ENCODE measurements at regions not wholly inside any gene's neighbourhood (a gene's known extent, or its start where the extent isn't known, plus 50 kb on each side); places are given as distances from the start of the nearest gene placed in this dataset.
"Not testable (repeated sequence)": the region's sequence is repeated elsewhere in the genome, so short reads cannot be mapped to it uniquely, and the experiment has no call there.

DNA sequence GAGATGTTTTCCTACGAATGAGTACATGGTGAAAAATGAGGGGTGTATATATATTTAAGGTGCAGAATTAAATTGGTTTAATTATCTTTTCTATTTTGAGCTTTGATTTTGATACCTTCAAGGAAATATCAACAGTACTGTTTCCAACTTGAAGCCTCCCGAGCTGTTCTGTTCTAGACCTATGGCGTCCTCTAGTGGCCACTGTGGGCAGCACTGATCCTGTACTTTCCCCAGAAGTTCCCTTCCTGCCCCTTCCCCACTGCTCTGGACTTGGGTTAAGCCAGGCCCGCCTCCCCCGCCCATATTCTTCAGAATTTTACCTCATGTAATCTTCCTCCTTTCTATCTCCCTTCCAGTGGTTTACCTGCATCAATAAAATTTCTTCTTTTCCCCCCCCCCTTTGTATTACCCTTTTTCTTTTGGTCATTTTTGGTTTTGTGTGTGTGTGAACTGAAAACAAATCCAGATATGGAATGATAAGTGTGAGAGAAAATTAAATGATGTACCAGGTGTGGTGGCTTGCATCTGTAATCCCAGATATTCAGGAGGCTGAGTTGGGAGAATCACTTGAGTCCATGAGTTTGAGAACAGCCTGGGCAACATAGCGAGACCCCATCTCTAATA is 1643.5 kb downstream of the TP53TG3F start:
- DNase-seq: peak; percentile 41

- DNase-seq: not testable (repeated sequence)
These were observed 1652.4 kb downstream of the TP53TG3F start for GRCh38 chr16:35111772-35112171.

- DNase-seq: no peak
These were observed 1672.0 kb downstream of the TP53TG3F start for GRCh38 chr16:35131429-35131828.

DNA sequence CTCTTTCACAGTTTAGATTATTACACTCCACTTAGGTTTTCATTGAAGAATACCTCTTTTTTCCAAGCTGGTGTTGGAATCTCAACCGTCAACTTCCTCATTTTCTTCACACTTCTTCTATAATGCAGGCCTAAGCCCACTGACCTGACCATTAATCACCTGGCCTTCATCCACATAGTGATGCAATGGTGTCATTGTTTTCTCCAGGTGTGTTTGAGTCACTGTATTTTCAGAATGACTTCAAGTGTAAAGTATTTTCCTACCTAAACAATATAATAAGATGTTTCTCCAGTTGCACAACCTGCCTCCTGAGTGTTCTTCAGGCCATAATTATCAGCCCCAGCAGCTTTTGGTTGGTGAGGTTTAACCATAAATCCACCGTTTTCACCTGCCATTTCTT is 1675.1 kb downstream of the TP53TG3F start:
- no peak for DNase-seq

DNA sequence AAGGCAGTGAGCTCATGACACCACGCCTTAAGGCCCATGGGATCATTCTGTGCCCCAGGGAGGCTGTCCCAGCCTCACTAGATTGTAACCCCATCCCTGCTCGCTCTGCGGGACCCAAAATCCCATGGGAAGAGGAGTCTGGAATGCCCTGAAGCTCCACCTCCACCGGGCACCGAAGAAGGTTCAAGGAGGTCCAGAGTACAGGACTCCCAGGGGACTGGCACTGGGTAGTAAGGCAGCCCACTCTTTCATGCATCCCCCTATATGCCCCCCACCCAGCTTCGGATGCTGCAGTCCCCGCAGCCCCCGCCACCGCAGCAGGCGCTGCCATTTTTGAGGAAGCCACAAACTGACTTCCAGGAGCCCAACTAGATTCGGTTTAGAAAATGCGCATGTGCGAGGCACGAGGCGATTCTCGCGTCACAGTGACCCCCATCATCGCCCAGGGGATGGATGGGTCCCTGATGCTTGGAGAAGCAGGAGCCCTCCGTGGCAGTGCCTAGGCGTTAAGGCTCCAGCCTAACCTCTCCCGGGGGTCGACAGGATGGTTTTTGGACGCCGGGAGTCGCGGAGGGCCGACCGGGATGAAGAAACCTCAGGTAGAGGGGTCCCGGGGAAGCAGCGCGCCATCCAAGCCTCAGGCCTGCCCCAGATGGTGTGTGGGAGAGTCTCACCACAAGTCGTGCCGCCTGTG is 1681.0 kb downstream of the TP53TG3F start:
- DNase-seq: no peak

- no peak for DNase-seq
These were observed 1681.9 kb downstream of the TP53TG3F start for GRCh38 chr16:35141303-35141702.

- DNase-seq: no peak
These were observed 1682.9 kb downstream of the TP53TG3F start for GRCh38 chr16:35142147-35142808.

- no peak for DNase-seq
These were observed 1683.4 kb downstream of the TP53TG3F start for GRCh38 chr16:35142809-35143192.

DNA sequence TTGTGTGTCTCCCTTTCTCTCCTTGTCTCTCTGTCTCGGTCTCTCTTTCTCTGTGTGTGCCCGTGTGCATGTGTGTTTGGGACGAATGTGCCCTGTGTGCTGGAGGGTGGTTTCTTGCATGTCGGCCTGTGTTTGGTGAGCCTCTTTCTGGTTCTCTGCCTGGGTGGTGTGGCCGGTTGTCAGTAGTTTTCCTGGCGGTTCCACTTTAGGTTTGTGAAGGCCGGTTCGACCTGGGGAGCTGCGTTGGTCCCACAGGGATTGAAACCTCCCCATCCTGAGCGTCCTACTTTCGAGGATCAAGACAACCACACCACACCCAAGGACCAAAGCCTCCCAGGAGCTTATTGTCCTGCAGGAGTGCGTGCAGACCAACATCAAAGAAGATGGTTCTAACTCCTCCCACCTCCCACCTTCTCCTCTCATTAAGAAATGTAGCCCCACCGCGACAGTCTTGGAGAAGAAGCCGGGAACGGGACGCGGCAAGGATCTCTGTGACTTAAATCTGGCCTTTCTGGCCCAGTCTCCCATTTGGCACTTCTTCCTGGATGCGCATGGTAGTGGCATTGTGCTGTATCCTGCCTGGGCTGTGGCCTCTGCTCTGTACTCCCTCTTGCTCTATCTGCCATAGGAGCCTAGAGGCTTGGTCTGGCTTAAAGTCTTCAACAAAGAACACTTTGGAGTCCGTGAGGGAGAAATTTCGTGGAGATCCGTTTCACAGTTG is 1685.0 kb downstream of the TP53TG3F start:
- no peak for DNase-seq

DNA sequence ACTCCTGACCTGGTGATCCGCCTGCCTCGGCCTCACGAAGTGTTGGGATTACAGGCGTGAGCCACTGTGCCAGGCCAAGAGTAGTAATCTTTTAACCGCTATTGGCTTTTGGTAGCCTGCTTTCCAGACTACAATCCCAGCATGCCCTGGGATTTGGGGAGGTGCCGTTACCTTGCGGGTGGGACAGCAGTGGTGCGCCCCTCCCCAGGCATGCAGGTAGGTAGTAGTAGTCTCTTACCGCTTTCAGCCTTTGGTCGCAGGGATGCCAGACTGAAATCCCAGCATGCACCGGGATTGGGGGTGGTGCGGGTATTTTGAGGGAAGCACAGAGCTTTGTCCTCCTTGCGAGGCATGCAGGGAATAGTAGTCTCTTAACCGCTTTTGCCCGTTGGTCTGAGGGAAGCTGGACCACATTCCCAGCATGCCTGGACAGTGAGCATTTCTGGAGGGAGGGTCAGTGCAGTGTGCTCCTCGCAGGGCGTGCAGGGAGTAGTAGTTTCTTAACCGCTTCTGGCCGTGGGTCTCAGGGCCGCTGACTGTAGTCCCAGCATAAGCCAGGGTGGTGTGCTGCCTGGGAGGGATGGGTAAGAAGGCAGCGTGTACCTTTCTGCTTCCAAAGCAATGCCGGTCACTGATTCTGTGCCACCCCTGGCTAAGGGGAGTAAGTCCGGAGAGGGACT is 1686.8 kb downstream of the TP53TG3F start:
- DNase-seq: no peak

- no peak for DNase-seq
These were observed 1687.5 kb downstream of the TP53TG3F start for GRCh38 chr16:35146723-35147458.

DNA sequence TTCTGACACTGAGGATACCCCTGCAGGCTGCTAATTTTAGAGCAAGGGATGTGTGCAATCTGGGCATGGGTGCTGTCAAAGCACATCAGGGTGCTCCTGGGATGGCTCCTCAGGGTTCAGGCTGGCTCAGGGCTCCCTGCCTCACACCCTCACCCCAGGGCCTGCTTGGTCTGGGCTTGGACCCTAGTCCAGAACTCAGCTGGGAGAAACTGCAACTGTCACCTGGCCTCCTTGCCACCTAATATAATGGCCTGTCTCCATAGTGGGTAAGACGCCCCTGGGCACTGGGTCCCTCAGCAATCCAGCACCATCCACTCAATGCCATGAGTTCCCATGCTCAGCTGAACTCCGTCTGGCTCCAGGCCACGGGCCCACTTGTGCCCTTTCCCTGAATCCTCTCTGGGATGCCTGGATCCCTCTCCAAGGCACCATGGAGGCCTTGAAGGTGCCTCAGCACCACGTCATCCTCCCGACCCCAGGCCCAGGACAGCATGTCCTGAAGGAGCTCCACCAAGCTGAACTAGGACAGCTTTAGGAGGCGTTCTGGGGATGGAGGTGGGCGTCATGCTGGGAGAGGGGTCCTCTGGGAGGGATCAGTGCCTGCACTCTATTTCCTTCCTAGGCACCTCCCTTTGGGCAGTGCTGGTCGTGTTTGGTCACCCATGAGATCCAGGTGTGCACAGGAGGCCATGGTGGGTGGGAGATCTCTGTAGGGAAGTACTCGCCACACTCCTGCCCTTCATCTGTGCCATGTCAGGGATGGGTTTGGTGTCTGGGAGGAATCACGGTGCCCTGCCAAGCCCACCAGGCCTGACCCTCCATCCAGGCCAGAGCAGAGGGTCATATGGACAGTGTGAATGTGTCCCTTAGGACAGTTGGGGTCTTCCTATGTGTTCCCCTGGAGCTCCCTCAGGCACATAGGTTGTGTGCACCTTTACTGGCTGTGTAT is 1688.4 kb downstream of the TP53TG3F start:
- DNase-seq: no peak

DNA sequence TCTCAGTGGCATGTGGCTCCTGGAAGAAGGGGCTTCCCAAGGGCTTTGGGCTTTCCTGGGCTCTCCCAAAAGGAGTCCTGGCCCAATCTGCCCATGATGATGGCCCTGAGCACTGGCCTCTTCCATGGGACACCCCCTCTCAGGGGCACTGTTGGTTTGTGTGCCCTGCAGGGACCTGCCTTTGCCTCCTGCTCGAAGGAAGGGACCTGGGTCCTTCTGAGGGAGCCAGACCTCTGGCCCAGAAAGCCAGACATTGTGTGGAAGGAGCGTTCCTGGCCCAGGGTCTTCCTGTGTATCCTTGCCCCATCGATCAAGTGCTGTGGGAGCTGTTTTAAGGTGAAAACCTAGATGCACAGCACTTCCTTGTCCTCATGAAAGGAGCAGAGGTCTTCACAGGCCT is 1689.3 kb downstream of the TP53TG3F start:
- no peak for DNase-seq

GRCh38 chr16:35149550-35149949 is 1690.1 kb downstream of the TP53TG3F start:
- no peak for DNase-seq

DNA sequence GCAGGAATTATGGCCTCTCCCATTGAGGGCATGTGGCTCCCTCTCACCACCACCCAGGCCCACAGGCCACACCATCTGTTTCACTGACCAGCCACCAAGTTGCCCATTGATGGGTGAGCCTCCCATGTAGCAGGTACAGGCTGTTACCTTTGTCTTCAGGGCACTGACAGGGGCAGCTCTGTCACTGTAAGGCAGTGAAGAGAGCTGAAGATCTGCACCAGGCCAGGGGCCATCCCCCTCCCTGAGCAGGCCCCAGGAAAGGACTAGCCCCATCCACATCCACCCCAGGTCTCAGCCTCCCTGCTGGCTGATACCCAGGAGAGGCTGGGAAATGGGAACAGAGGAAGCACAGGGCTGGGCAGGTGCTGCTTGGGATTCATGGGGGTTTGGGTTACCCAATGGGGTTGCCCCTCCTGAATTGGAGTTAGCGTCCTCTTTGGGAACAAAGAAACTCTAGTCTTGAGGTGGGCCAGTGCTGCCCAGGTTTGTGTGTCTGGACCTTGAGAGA is 1691.4 kb downstream of the TP53TG3F start:
- DNase-seq: no peak

DNA sequence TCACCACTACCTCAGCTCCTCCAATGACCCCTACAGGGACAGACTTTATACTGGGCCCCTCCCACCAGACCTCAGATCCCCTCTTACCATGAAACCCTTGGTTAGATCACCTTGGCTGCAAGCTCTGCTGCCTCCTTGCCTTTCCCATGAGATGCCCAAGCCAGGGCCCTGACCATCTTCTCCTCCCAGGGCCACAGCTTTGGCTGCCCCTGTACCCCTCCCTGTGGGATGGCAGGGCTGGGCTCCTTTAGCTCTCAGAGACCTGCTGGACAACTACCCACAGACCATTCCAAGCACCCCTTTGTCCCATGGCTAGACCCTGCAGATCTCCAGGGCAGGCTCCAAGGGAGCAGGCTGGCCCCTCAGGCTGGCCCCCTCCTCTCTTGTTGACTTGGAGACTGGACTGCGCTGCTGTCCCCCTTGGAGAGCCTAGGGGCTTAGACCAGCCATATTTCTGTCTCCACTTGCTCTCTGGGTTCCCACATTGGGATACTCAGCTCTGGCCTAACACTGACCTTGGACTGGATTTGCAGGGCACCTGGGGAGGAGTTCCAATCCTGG is 1692.7 kb downstream of the TP53TG3F start:
- no peak for DNase-seq

- no peak for DNase-seq
These were observed 1695.2 kb downstream of the TP53TG3F start for GRCh38 chr16:35154627-35155026.

- not testable (repeated sequence) for DNase-seq
These were observed 1698.1 kb downstream of the TP53TG3F start for GRCh38 chr16:35157549-35157948.

DNA sequence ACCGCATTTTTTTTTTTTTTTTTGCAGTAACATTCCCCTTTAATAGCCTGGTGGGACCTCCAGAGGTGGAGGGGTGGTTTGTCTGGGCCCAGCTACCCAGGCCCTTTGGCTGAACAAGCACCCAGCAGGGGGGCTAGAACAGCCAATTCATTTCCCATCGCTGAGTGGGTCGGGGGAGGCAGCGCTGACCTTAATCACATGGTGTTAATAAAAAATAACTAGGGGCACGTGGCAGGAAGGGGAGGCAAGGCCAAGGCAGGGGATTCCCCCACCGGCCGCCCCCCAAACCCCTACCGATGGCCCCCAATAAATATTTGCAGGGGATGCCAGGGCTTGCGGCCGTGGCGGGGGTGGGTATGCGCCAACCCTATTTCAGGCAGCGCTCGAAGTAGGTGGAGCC is 1709.9 kb downstream of the TP53TG3F start:
- DNase-seq: not testable (repeated sequence)

GRCh38 chr16:35170061-35170460 is 1710.6 kb downstream of the TP53TG3F start:
- DNase-seq: not testable (repeated sequence)
